ENCODE measurements at regions not wholly inside any gene's neighbourhood (a gene's known extent, or its start where the extent isn't known, plus 50 kb on each side); places are given as distances from the start of the nearest gene placed in this dataset.
"Not testable (repeated sequence)": the region's sequence is repeated elsewhere in the genome, so short reads cannot be mapped to it uniquely, and the experiment has no call there.

DNA sequence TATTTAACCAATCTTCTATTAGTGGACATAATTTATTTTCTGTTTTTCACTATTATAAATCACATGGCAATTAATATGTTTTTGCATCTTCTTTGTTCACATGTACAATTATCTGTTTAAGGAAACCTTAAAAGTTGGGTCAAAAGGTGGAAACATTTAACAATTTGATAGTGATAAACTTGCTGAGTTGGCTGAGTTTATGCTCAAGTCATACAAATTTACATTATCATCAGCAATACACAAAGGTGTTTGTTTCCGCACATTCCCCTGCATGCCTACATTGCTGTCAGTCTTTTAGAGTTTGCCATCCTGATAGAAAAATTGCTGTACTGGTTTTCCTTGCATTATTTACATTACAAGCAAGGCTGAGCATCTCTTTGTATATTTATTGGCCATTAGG lies 139.5 kb downstream of the KCNRG start:
- no peak for DNase-seq (ENCODE audit: low read depth in 4 of 4, low spot score in 1 of 4)

DNA sequence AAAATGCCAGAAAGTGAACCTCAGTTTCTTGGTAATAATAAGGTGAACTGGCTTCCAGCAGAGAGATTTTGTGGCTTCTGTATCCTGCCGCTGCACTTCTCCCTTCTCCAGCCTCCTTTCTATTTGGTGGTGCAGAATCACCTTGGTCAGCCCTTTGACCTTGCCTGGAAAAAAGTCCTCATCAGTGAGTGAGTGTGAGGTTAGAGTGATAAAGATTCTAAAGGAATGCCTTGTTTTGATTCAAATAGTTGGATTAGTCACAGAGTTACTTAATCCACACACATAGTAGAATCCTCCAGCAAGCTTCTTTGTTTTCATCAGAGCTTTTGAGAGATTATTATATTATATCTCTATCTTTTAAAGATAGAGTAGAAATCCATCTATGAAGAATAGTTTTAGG lies 140.9 kb downstream of the KCNRG start:
- DNase-seq (ENCODE audit: low read depth in 4 of 4, low spot score in 1 of 4): no peak

DNA sequence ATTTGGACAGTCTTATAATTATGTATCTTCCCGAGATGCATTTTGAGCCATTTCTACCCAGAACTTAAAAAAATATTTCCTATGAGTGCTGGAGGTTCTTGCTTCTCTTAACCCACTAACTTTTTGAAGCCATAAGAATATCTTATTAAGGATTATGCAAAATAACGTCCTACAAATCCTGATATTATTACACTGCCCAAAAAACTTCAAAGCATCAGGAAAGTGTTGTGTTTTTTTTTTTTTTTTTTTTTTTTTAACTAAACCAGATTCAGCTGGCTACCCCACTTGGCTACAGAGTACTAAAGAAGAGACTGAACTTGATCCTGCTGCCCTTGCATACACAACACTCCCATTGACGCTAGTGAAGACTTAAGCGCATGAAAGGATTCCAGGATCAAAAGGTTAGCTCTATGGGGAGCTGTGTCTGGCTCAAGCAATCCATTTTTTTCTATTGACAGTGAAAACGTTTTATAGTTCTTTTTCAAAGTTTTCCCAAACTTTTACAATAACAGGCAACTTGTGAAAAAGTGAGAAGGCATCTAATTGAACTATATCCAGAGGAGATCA lies 141.4 kb downstream of the KCNRG start:
- DNase-seq (ENCODE audit: low read depth in 4 of 4, low spot score in 1 of 4): no peak

DNA sequence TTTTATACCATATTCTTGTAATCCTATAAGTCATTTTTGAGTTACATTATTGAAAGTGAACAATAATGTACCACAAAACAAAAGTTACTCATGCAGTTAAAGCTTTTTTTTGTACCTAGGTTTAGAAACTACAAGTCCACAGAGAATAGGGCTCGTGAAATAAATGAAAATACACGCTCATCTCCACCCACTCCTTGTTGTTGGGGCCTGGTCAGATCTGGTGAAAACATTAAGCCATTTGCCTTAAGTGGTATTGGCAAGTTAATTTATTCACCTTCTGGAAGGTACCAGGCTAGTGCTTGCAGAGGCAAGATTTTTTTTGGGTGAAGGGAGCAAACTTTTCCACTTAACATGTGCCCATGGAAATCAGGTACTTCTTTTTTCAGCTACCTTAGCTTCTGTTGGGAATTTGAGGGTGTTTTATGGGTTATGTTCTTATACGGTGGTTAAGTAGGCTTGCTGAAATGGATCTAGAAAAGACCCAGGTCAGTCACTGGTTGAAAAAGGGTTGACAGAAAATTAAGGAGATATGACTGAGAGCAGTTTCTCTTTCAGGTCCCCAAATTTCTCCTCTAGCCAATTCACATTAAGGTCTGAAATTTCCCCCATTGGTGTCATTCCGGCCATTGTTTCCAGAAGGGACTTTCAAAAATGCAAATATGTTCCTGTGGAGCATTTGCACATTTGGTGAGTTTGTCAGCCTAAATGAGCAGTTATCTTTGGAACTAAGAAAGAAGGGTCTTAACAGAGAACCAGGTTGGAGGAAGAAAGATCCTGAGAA lies 143.3 kb downstream of the KCNRG start:
- no peak for DNase-seq (ENCODE audit: low read depth in 4 of 4, low spot score in 1 of 4)

DNA sequence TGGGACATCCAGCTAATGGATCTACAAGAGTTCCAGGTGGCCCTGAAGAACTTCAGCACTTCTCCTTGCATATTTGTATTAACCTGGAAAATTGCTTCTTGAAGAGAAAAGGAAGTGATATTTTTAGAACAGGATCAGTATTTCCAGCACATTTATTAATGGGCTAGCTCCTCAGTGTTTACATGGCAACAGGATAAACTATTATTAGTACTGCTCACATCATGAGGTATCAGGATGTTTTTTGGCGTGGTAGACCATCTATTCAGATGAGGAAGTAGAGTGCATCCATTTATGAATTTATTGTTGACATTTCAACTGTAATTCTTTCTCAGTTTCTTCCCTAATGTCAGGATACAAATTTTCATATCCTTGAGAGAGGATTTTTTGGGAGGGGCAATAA lies 144.4 kb downstream of the KCNRG start:
- DNase-seq (ENCODE audit: low read depth in 4 of 4, low spot score in 1 of 4): no peak

DNA sequence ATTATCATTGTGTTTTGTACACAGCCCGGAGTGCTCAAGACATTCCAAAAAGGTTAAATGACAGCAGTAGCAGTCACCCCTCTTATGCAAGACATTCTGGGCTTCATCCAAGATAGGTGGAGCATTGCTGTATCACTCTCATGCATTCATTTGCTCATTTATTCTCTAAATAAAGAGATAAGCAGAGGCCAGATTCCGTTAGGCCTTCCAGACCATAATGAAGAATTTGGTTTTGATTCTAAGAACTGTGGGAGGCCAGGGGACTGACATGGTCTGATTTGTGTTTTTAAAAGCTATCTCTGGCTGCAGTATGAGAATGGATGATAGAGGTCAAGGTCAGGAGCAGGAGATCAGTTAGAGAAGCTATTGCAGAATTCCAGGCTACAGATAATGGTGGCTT lies 145.8 kb downstream of the KCNRG start:
- DNase-seq (ENCODE audit: low read depth in 4 of 4, low spot score in 1 of 4): no peak

DNA sequence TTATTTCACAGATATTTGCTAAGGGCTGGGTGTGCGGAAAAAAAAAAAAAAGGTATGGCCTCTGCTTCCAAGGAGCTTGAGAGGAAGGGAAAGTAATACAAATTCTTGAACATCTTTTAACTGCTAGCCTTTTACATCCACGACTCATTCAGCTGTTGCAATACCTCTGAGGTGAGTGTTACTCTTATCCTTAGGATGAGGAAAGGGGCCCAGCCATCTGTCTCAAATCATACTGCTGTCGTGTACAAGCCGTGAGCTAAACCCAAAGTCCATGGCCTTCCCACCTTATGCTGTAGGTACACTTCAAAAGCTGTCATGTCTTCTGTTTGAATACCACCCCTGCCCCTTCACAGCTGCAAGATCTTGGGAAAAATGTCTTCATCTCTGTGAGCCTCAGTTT lies 146.8 kb downstream of the KCNRG start:
- no peak for DNase-seq (ENCODE audit: low read depth in 4 of 4, low spot score in 1 of 4)

DNA sequence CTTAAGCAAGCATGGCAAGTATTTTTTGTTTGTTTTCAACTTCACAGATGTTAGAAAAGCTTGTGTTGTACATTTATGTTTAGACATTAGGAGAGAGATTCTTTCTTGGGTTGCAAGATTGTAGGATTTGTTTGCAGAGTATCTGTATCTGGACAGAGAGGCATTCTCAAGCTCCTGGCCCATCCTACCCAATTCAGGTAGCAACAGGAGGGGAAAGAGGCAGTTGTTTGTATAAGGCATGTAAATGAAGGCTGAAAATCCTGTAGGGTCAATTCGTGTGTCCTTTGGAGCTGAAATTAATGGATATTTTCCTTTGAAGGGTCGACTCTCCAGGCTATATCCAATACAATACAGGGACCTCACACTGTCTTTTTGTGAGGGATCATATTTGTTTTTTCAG lies 147.3 kb downstream of the KCNRG start:
- no peak for DNase-seq (ENCODE audit: low read depth in 4 of 4, low spot score in 1 of 4)

DNA sequence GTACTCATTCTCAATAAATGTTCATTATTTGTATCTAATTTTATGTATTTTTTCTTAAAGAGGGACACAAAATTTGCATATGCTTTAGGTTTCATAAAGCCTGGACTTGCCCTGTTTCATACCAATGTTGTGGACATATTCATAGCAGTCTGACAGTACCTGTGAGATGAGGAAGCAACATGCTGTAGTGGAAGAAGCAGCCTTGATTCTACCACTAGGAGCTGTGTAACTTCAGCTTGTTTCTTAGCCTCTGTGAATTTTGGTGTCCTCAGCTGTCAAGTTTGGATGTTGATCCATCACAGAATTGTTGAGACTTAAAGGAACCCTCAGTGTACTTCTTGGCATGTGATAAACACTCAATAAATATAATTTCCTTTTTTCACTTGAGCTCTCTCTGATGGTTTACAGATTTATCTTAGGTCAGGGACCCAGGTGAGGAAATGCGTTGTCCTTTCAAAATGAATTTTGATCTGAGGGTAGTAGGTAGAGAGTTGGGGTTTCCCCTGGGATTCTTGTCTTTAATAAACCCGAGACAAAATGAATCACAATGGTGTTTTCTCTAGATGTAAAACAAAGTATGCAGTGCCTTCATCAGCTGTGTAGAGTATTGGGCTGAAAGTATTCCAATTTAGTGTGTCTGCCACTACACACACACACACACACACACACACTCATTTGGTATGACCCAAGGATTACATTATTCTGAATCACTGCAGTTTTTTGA lies 152.1 kb downstream of the KCNRG start:
- DNase-seq (ENCODE audit: low read depth in 4 of 4, low spot score in 1 of 4): no peak

DNA sequence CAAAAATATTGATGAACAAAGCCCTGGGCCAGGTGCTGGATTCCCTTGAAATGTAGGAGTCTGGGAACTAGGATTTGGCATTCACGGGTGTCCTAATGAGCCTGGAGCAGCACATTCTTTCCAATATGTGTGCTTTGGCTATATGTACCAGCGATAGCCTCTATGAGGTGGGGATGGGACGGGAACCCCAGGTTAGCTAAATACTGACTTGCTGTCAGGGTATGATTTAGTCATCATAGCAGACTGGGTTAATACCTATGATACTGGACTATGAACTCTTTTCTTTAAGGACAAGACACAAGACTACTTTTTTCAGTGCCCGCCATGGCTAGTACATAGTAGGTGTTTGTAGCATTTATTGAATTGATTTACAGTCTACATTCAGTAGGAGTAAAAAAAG lies 152.7 kb downstream of the KCNRG start:
- no peak for DNase-seq (ENCODE audit: low read depth in 4 of 4, low spot score in 1 of 4)

DNA sequence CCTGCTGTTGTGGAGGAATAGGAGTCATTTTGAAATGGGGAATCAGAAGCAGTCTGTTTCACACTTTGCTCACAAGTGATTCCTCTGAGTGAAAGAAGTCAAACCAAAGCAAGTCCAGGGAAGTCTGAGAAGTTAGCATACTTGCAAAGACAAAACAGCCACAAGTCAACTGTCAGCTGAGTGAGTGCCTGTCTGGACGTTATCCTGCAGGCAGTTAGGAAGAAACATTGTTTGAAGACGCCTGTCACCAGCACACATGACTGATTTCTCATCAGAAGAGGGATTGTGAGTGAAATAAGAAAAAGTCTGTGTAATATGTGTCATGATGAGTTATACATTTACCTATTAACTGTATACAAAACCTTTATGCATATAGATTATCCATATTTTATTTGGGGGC lies 153.5 kb downstream of the KCNRG start:
- DNase-seq (ENCODE audit: low read depth in 4 of 4, low spot score in 1 of 4): no peak

DNA sequence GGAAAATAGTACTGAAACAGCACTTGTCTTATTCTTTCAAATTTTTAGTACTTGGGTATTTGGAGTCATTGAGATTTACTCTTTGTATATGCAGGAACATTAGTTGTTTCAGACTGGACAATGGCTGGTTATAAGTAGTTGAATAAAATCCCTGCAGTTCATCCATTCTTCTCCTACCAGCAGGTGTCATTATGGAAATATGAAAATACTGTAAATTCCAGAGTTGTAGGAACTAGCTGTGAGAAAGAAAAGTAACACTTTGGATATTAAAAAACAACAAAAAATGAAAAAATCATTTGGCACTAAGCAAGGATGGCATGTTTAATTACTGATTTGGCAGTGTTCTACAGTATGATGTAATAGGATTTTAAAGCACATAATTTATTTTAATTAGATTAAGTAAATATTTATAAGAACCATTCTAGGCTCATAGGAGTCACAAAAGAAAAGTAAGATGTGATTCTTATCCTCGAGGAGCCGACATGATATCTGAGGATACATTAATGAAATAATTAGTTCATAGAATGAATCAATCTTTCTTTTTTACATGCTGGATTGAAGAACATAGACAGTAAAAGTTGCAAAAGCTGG lies 155.3 kb downstream of the KCNRG start:
- DNase-seq (ENCODE audit: low read depth in 4 of 4, low spot score in 1 of 4): no peak

DNA sequence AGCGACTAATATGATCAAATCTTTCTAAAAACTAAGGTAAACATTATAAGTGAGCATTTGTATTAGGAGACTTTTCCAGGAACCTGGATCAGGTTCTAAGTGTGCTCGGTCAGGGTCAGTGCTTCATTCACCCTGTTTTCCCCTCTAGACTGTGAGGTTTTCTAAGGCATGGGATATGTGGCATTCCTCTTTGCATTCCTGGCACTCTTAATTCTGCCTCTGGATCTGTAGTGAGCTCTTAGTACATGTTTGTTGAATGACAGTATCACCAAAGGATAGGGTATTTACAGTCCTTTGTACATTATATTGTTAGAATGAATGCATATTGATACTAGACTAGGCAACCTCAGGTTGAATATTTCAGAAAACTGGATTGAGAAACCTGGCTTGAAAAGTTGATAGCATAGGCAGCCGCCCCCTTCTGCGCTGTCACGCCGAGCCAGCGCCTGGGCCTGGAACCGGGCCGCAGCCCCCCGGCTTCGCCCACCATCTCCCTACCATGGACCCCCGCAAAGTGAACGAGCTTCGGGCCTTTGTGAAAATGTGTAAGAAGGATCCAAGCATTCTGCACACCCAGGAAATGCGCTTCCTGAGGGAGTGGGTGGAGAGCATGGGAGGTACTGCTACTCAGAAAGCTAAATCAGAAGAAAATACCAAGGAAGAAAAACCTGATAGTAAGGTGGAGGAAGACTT lies 156.5 kb downstream of the KCNRG start:
- DNase-seq (ENCODE audit: low read depth in 4 of 4, low spot score in 1 of 4): no peak

DNA sequence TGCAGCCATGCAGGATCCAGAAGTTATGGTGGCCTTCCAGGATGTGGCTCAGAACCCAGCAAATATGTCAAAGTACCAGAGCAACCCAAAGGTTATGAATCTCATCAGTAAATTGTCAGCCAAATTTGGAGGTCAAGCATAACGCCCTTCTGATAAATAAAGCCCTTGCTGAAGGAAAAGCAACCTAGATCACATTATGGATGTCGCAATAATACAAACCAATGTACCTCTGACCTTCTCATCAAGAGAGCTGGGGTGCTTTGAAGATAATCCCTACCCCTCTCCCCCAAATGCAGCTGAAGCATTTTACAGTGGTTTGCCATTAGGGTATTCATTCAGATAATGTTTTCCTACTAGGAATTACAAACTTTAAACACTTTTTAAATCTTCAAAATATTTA lies 157.8 kb downstream of the KCNRG start:
- not testable (repeated sequence) for DNase-seq (ENCODE audit: low read depth in 4 of 4, low spot score in 1 of 4)

DNA sequence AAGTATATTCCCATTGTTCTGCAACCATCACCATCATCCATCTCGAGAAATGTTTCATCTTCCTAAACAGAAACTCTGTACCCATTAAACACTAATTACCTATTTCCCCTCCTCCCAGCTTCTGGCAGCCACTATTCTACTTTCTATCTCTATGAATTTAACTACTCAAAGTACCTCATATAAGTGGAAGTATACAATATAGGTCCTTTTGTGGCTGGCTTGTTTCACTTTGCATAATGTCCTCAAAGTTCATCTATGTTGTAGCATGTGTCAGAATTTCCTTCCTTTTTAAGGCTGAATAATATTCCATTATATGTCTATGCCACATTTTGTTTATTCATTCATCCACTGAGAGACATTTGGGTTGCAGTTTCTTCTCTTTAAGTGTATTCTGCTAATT lies 159.4 kb downstream of the KCNRG start:
- no peak for DNase-seq (ENCODE audit: low read depth in 4 of 4, low spot score in 1 of 4)

DNA sequence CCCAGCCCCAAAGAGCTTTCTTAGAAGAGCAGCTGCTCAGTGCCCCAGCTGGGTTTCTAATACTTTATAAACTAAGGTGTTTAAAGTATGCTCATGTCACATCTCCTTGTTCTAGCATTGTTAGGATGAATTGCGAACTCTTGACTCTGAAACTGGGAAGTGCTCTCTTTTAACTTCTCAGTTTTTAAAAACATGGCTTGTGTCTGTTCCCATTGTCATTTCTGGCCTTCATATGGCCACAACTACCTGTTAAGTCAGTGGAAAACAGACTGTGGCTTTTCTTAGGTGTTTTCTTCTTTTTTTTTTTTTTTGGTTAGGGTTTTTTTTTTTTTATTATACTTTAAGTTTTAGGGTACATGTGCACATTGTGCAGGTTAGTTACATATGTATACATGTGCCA lies 164.7 kb downstream of the KCNRG start:
- DNase-seq (ENCODE audit: low read depth in 4 of 4, low spot score in 1 of 4): no peak

DNA sequence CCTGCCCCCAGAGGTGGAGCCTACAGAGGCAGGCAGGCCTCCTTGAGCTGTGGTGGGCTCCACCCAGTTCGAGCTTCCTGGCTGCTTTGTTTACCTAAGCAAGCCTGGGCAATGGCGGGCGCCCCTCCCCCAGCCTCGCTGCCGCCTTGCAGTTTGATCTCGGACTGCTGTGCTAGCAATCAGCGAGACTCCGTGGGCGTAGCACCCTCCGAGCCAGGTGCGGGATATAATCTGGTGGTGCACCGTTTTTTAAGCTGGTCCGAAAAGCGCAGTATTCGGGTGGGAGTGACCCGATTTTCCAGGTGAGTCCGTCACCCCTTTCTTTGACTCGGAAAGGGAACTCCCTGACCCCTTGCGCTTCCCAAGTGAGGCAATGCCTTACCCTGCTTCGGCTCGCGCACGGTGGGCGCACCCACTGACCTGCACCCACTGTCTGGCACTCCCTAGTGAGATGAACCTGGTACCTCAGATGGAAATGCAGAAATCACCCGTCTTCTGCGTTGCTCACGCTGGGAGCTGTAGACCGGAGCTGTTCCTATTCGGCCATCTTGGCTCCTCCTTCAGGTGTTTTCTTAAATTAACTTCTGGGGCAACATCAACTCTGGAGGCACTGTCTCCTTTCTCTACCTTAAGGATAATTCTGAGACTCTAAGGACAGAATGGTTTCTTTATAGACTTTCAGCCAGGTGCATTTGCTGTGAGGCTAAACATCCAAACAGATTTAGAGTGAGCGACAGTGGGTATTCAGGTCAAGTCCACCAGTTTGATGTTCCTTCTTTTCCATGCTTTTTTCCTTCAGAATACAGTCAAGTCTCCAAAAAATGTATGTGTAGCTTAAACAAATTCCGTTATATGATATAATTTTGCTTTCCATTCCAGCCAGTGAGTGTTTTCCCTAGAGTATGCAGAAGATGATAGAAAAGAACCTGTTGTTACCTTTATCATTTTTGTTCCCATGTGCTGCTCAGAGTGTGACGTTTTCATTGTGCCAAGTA lies 170.8 kb downstream of the KCNRG start:
- not testable (repeated sequence) for DNase-seq (ENCODE audit: low read depth in 4 of 4, low spot score in 1 of 4)

DNA sequence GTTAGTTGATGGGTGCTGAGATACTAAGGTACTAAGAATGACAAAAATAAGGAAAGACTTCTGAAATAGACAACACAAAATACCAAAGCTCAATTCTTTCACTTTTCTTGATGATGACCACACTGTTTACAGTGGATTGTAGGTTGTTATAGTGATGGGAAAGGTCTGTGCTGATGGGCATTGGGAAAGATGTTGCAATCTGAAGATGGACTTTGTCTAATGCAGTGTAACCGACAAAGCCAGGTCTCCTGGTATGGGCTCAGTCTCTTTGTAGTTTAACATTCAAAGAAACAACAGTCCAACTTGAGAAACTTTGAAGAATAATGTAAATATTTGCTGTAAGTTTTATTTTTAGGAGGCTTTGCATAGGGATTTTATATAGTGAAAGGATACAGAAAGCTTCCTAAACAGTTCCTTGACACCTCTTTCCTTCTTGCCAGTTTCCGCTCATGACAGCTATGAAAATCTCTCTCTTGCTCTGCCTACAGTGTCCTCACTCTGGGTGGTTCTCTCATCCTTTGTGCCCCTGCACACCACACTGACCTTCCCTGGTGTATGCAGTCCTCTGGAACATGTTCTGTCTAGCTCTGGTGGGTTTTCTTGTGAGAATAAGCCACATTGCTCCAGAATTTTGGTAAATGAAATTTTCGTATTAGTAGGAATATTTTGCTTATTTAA lies 172.2 kb downstream of the KCNRG start:
- no peak for DNase-seq (ENCODE audit: low read depth in 4 of 4, low spot score in 1 of 4)

DNA sequence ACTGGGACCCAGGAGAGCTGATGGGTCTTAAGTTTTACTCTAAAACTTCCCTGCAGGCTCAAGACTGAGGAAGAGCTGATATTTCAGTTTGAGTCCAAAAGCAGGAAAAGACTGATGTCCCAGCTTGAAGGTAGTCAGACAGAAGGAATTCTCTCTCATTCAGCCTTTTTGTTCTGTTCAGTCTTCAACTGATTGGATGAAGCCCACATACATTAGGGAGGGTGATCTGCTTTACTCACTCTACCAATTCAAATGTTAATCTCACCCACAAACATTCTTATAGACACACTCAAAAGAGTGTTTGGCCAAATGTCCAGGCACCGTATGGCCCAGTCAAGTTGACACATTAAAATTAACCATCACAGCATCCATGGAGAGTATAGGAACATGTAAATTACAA lies 173.5 kb downstream of the KCNRG start:
- DNase-seq (ENCODE audit: low read depth in 4 of 4, low spot score in 1 of 4): no peak

DNA sequence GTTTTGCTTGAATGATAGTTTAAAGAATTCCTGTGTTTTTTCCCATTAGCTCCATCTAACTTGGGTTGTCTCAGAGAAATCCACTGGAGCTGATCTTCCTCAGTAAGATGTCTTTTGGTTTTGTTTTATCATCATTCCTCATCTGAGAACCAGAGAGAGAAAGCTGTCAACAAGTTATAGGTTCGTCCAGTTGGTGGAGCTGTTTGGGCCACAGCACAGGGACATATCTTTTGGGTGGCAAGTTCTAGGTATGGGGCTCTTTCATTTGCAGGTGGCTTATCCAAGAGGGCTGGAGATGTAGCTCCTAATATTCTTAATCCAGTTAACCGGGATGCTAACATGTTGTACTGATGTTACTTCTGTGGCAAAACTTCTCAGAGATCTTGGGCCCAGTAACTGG lies 174.2 kb downstream of the KCNRG start:
- no peak for DNase-seq (ENCODE audit: low read depth in 4 of 4, low spot score in 1 of 4)
